ENCODE measurements at regions not wholly inside any gene's neighbourhood (a gene's known extent, or its start where the extent isn't known, plus 50 kb on each side); places are given as distances from the start of the nearest gene placed in this dataset.
"Not testable (repeated sequence)": the region's sequence is repeated elsewhere in the genome, so short reads cannot be mapped to it uniquely, and the experiment has no call there.

GRCh38 chr14:19304918-19305317, 129.2 kb downstream of the POTEG start:
- not testable (repeated sequence) for TF ChIP-seq CTCF (IDR thresholded peaks at IDR 0.05 in 4 of 5, conservative IDR thresholded peaks at IDR 0.05 in 1 of 5); POLR2A (IDR thresholded peaks at IDR 0.05)

All from gastrocnemius medialis (tissue), 4 donors.